Trophoblast cell (in vitro differentiated cells and primary cell): ENCODE measurements at regions not wholly inside any gene's neighbourhood (a gene's known extent, or its start where the extent isn't known, plus 50 kb on each side); places are given as distances from the start of the nearest gene placed in this dataset.

ENCODE experiments used
- DNase-seq, 2 donors: peaks; one replicate each; pipeline ENCODE4 v3.0.0-alpha.2; 2016
- H2AFZ ChIP-seq: 2 replicates; pipeline ENCODE4 v1.6.1; 2013; ENCODE audit warnings: low read length, moderate library complexity, mild to moderate bottlenecking; ENCODE audit not compliant: insufficient read depth, poor library complexity
- H2AK5ac ChIP-seq: 2 replicates; pipeline ENCODE4 v1.6.1; 2013; ENCODE audit warnings: mild to moderate bottlenecking, low read length
- H2BK120ac ChIP-seq: 2 replicates; pipeline ENCODE4 v1.6.1; 2013; ENCODE audit warnings: low read length, mild to moderate bottlenecking, moderate library complexity; ENCODE audit not compliant: insufficient read depth, poor library complexity
- H2BK12ac ChIP-seq: 2 replicates; pipeline ENCODE4 v1.6.1; 2013; ENCODE audit warnings: mild to moderate bottlenecking, low read length, moderate library complexity
- H2BK5ac ChIP-seq: 2 replicates; pipeline ENCODE4 v1.6.1; 2013; ENCODE audit warnings: low read length, low read depth, moderate library complexity, mild to moderate bottlenecking; ENCODE audit not compliant: poor library complexity
- H3K14ac ChIP-seq: 2 replicates; pipeline ENCODE4 v1.6.1; 2013; ENCODE audit warnings: mild to moderate bottlenecking, low read length
- H3K18ac ChIP-seq: 2 replicates; pipeline ENCODE4 v1.6.1; 2013; ENCODE audit warnings: mild to moderate bottlenecking, low read length
- H3K23ac ChIP-seq: 2 replicates; pipeline ENCODE4 v1.6.1; 2013; ENCODE audit warnings: low read length
- H3K27ac ChIP-seq: 2 replicates; pipeline ENCODE4 v1.5.1; 2013; ENCODE audit warnings: low read depth, mild to moderate bottlenecking, inconsistent platforms, low read length, moderate library complexity
- H3K27me3 ChIP-seq: 2 replicates; pipeline ENCODE4 v1.6.1; 2013; ENCODE audit warnings: inconsistent platforms, mild to moderate bottlenecking, low read length, moderate library complexity; ENCODE audit not compliant: insufficient read depth
- H3K36me3 ChIP-seq, 2 experiments: 1 replicate in 1 of 2; 2 replicates in 1 of 2; pipeline ENCODE4 v1.6.1; 2013; ENCODE audit warnings: low read length in 2 of 2, mild to moderate bottlenecking in 2 of 2, moderate library complexity in 1 of 2; ENCODE audit not compliant: insufficient read depth in 2 of 2, control insufficient read depth in 1 of 2
- H3K4ac ChIP-seq: 2 replicates; pipeline ENCODE4 v1.6.1; 2013; ENCODE audit warnings: low read depth, mild to moderate bottlenecking, low read length, moderate library complexity
- H3K4me1 ChIP-seq, 2 experiments: 1 replicate in 1 of 2; 2 replicates in 1 of 2; pipeline ENCODE4 v1.6.1; 2013; ENCODE audit warnings: low read length in 2 of 2, mild to moderate bottlenecking in 2 of 2, moderate library complexity in 1 of 2; ENCODE audit not compliant: insufficient read depth in 2 of 2, control insufficient read depth in 1 of 2
- H3K4me2 ChIP-seq: 2 replicates; pipeline ENCODE4 v1.6.1; 2013; ENCODE audit warnings: inconsistent platforms, mild to moderate bottlenecking, low read length, moderate library complexity
- H3K4me3 ChIP-seq: 2 replicates; pipeline ENCODE4 v1.5.1; 2013; ENCODE audit warnings: mild to moderate bottlenecking, low read depth, low read length, inconsistent platforms
- H3K79me1 ChIP-seq: one replicate; pipeline ENCODE4 v1.6.1; 2013; ENCODE audit warnings: low read length
- H3K79me2 ChIP-seq: 2 replicates; pipeline ENCODE4 v1.6.1; 2013; ENCODE audit warnings: low read length, mild to moderate bottlenecking; ENCODE audit not compliant: control insufficient read depth, insufficient read depth, poor library complexity
- H3K9ac ChIP-seq: 2 replicates; pipeline ENCODE4 v1.6.1; 2013; ENCODE audit warnings: mild to moderate bottlenecking, low read length
- H3K9me3 ChIP-seq: 2 replicates; pipeline ENCODE4 v1.6.1; 2013; ENCODE audit warnings: low read depth, mild to moderate bottlenecking, control low read depth, inconsistent platforms, low read length; ENCODE audit not compliant: insufficient read depth
- H4K12ac ChIP-seq: 2 replicates; pipeline ENCODE4 v1.6.1; 2013; ENCODE audit warnings: low read depth, mild to moderate bottlenecking, low read length, moderate library complexity
- H4K8ac ChIP-seq: 2 replicates; pipeline ENCODE4 v1.6.1; 2013; ENCODE audit warnings: low read depth, mild to moderate bottlenecking, low read length, moderate library complexity
- H4K91ac ChIP-seq: one replicate; pipeline ENCODE4 v1.6.1; 2013; ENCODE audit warnings: low read depth, mild to moderate bottlenecking, low read length, moderate library complexity
- WGBS: extraction: QIAGEN DNeasy Blood & Tissue Kit; methylation state at CpG from one replicate; pipeline ENCODE4 v1.1.7; 2013; ENCODE audit warnings: missing lambda C conversion rate; ENCODE audit not compliant: insufficient read length, insufficient coverage; ENCODE audit errors: extremely low coverage; 5-methylcytosine and 5-hydroxymethylcytosine counted together

DNA sequence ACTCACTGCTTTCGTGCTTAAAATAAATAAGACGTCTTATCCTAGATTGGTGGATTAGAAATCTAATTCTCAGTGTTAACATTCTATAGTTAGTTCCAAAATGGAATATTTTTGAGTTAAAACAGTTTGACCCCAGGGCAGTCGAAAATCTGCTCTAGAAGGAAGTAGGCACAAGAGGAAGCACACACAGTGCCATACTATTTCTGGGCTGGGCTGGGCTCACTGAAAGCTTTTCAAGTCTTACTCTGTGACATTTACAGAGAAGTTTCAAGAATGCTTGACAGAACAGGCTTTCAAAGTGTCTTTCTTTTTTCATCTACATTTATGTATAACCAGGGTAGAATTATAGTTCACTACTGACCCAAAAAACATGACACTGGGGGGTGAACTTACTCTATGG, 209.8 kb downstream of the SOD2 start:
- no peaks in the 10 kb centered on the region for H3K36me3 ChIP-seq
- WGBS = no CpG with 5 or more reads among the region's 3 CpGs
- no peaks in the 10 kb centered on the region for H3K9me3 ChIP-seq
- DNase-seq = no peak
- no peak overlapping the region for H2BK120ac ChIP-seq
- H3K4me3 ChIP-seq = no peak overlapping the region
- no peak overlapping the region for H2AFZ ChIP-seq
- H3K27ac ChIP-seq = no peak overlapping the region
- no peak overlapping the region for H3K14ac ChIP-seq
- H2BK12ac ChIP-seq = no peak overlapping the region
- H2AK5ac ChIP-seq = no peak overlapping the region
- no peak overlapping the region for H3K18ac ChIP-seq
- H3K4me2 ChIP-seq = no peak overlapping the region
- no peak overlapping the region for H4K12ac ChIP-seq
- H3K79me1 ChIP-seq = no peaks in the 10 kb centered on the region
- no peak overlapping the region for H3K23ac ChIP-seq
- H3K9ac ChIP-seq = no peak overlapping the region
- H3K4ac ChIP-seq = no peak overlapping the region
- H3K27me3 ChIP-seq = no peaks in the 10 kb centered on the region
- H2BK5ac ChIP-seq = no peak overlapping the region
- H3K4me1 ChIP-seq = no peaks in the 10 kb centered on the region
- H3K79me2 ChIP-seq = no peaks in the 10 kb centered on the region
- no peak overlapping the region for H4K8ac ChIP-seq
- no peak overlapping the region for H4K91ac ChIP-seq

DNA sequence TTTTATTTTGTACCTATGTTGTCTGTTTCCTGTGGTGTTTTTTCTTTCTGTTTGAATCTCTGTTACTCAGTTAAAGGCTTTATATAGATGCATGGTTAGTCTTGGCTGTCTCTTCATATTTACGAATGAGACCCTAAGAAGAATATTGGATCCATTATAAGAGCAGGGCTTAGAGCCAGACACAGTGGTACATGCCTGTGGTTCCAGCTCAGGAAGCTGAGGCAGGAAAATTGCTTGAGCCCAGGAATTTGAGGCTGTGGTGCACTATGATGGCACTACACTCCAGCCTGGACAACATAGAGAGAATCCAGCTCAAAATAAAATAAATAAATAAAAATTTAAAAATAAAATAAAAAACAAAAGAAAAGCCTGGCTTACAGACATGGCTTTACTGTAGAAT, 211.1 kb downstream of the SOD2 start:
- no peak overlapping the region for H2BK5ac ChIP-seq
- H3K4me2 ChIP-seq = no peak overlapping the region
- no peak overlapping the region for H3K27ac ChIP-seq
- no peaks in the 10 kb centered on the region for H3K79me1 ChIP-seq
- no peak overlapping the region for H2BK12ac ChIP-seq
- H3K14ac ChIP-seq = no peak overlapping the region
- no peaks in the 10 kb centered on the region for H3K9me3 ChIP-seq
- no peak overlapping the region for H2AFZ ChIP-seq
- H4K91ac ChIP-seq = no peak overlapping the region
- H3K4ac ChIP-seq = no peak overlapping the region
- H3K36me3 ChIP-seq = no peaks in the 10 kb centered on the region
- no peak overlapping the region for H4K12ac ChIP-seq
- no peak overlapping the region for H3K9ac ChIP-seq
- no peak overlapping the region for H3K23ac ChIP-seq
- H2BK120ac ChIP-seq = no peak overlapping the region
- H2AK5ac ChIP-seq = no peak overlapping the region
- no peaks in the 10 kb centered on the region for H3K27me3 ChIP-seq
- no peaks in the 10 kb centered on the region for H3K79me2 ChIP-seq
- no peaks in the 10 kb centered on the region for H3K4me1 ChIP-seq
- WGBS = no CpG with 5 or more reads among the region's 1 CpG
- no peak for DNase-seq
- no peak overlapping the region for H3K4me3 ChIP-seq
- no peak overlapping the region for H4K8ac ChIP-seq
- no peak overlapping the region for H3K18ac ChIP-seq

DNA sequence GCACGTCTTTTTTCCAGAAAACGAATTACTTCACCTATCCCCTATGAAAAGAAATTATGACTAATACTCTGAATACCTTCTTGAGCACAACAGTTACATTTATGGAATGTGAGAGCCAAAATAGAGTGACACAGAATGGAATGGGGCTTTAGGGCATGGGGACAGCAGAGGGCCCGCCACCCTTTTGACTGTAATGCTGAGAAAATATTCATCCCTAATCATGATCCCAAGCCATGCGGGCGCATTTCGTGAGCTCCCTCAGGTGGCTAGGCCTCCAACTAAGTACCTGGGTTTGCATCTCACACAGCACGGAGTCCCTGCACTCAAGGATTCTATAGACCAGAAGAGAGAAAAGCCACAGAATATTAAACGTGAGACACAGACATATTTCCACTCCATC, 212.6 kb downstream of the SOD2 start:
- H3K4ac ChIP-seq = no peak overlapping the region
- no peaks in the 10 kb centered on the region for H3K36me3 ChIP-seq
- H3K23ac ChIP-seq = no peak overlapping the region
- no peaks in the 10 kb centered on the region for H3K27me3 ChIP-seq
- no peak overlapping the region for H2BK120ac ChIP-seq
- no CpG with 5 or more reads among the region's 8 CpGs for WGBS
- H3K14ac ChIP-seq = no peak overlapping the region
- H3K9ac ChIP-seq = no peak overlapping the region
- no peak overlapping the region for H4K8ac ChIP-seq
- H3K79me2 ChIP-seq = no peaks in the 10 kb centered on the region
- H2AFZ ChIP-seq = no peak overlapping the region
- no peak overlapping the region for H4K91ac ChIP-seq
- no peak overlapping the region for H3K18ac ChIP-seq
- no peak overlapping the region for H2AK5ac ChIP-seq
- H2BK12ac ChIP-seq = no peak overlapping the region
- H3K4me3 ChIP-seq = no peak overlapping the region
- no peak overlapping the region for H3K27ac ChIP-seq
- no peaks in the 10 kb centered on the region for H3K79me1 ChIP-seq
- H4K12ac ChIP-seq = no peak overlapping the region
- no peaks in the 10 kb centered on the region for H3K4me1 ChIP-seq
- DNase-seq = peak; percentile 92 to 98
- no peaks in the 10 kb centered on the region for H3K9me3 ChIP-seq
- no peak overlapping the region for H3K4me2 ChIP-seq
- H2BK5ac ChIP-seq = no peak overlapping the region

DNA sequence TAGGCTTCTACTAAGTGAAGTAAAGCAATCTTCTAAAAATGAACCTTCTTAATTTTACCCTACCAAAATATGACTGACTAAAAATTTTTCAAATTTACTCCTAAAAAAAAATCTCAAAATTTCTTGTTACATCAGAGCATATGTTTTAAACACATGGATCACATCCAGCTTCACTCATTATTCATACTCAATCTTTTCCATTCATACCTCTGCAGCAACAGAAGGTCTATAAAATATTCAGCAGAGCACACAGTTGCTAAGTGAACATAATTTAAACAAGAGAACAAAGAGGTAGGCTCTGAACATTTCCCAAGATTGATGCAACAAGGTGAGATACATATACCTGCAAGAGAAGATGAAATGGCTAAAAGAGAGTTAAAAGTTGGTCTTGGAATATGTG, 213.9 kb downstream of the SOD2 start:
- no peak overlapping the region for H4K91ac ChIP-seq
- no peak overlapping the region for H3K27ac ChIP-seq
- DNase-seq = no peak
- no peak overlapping the region for H3K23ac ChIP-seq
- no peak overlapping the region for H3K14ac ChIP-seq
- H2BK5ac ChIP-seq = no peak overlapping the region
- no peaks in the 10 kb centered on the region for H3K27me3 ChIP-seq
- no peak overlapping the region for H3K4me3 ChIP-seq
- H2BK120ac ChIP-seq = no peak overlapping the region
- peaks cover 2% of the 10 kb centered on the region for H3K9me3 ChIP-seq
- H3K79me2 ChIP-seq = no peaks in the 10 kb centered on the region
- no peak overlapping the region for H2AFZ ChIP-seq
- no peaks in the 10 kb centered on the region for H3K36me3 ChIP-seq
- H4K12ac ChIP-seq = no peak overlapping the region
- no peak overlapping the region for H3K18ac ChIP-seq
- H3K4ac ChIP-seq = no peak overlapping the region
- no peak overlapping the region for H2BK12ac ChIP-seq
- no peak overlapping the region for H4K8ac ChIP-seq
- H3K4me2 ChIP-seq = no peak overlapping the region
- H3K4me1 ChIP-seq = no peaks in the 10 kb centered on the region
- H3K79me1 ChIP-seq = no peaks in the 10 kb centered on the region
- no peak overlapping the region for H3K9ac ChIP-seq
- no peak overlapping the region for H2AK5ac ChIP-seq
